GM23338 (cell line): ENCODE measurements at regions not wholly inside any gene's neighbourhood (a gene's known extent, or its start where the extent isn't known, plus 50 kb on each side); places are given as distances from the start of the nearest gene placed in this dataset.

Experiments
- ATAC-seq: fragments of 200-7000 bp; cut with Tn5 transposase; 3 replicates; pipeline ENCODE4 v1.9.1; 2020
- DNase-seq: peaks from one replicate; pipeline ENCODE4 v3.0.0-alpha.2; 2015; ENCODE audit warnings: low spot score
- H2AFZ ChIP-seq: fragments of 200-600 bp; sonication (generic); 2 replicates; pipeline ENCODE4 v1.8.0; 2016; ENCODE audit warnings: antibody characterized with exemption, mild to moderate bottlenecking, moderate library complexity
- H3F3A ChIP-seq: fragments of 200-600 bp; sonication (generic); replicated peaks from 2 replicates; pipeline ENCODE4 v1.8.0; 2017; ENCODE audit warnings: antibody characterized with exemption, mixed run types, low read depth
- H3K27ac ChIP-seq: fragments of 200-600 bp; sonication (generic); 2 replicates; pipeline ENCODE4 v1.6.1; 2016; ENCODE audit warnings: low read depth
- H3K27me3 ChIP-seq: fragments of 200-600 bp; sonication (generic); 2 replicates; pipeline ENCODE4 v1.8.0; 2016; ENCODE audit warnings: mild to moderate bottlenecking, mixed run types, moderate library complexity; ENCODE audit not compliant: insufficient read depth
- H3K36me3 ChIP-seq: fragments of 200-600 bp; sonication (generic); 2 replicates; pipeline ENCODE4 v1.8.0; 2016; ENCODE audit warnings: mild to moderate bottlenecking; ENCODE audit not compliant: insufficient read depth
- H3K4me1 ChIP-seq: fragments of 200-600 bp; sonication (generic); 2 replicates; pipeline ENCODE4 v1.8.0; 2016; ENCODE audit warnings: mild to moderate bottlenecking, moderate library complexity; ENCODE audit not compliant: insufficient read depth
- H3K4me2 ChIP-seq: fragments of 200-600 bp; sonication (generic); 2 replicates; pipeline ENCODE4 v1.7.1; 2017; ENCODE audit warnings: mixed run types
- H3K4me3 ChIP-seq: fragments of 200-600 bp; sonication (generic); 2 replicates; pipeline ENCODE4 v1.6.1; 2016; ENCODE audit warnings: mixed run types
- H3K79me2 ChIP-seq: fragments of 200-600 bp; sonication (generic); replicated peaks from 2 replicates; pipeline ENCODE4 v1.8.0; 2017; ENCODE audit warnings: mild to moderate bottlenecking; ENCODE audit not compliant: insufficient read depth
- H3K9me2 ChIP-seq: fragments of 200-600 bp; sonication (generic); 2 replicates; pipeline ENCODE4 v1.8.0; 2017; ENCODE audit not compliant: insufficient read depth
- H4K20me1 ChIP-seq: fragments of 200-600 bp; sonication (generic); replicated peaks from 2 replicates; pipeline ENCODE4 v1.8.0; 2017; ENCODE audit warnings: mild to moderate bottlenecking; ENCODE audit not compliant: insufficient read depth
- H3K27ac Mint-ChIP-seq: 2 replicates; pipeline ENCODE4 v1.8.0; 2020; ENCODE audit warnings: inconsistent platforms, mild to moderate bottlenecking, moderate library complexity, mixed read lengths
- H3K27me3 Mint-ChIP-seq: 3 replicates; pipeline ENCODE4 v1.8.0; 2022; ENCODE audit warnings: low read depth, mild to moderate bottlenecking, moderate library complexity, mixed read lengths, inconsistent platforms; ENCODE audit not compliant: insufficient read depth, poor library complexity
- H3K36me3 Mint-ChIP-seq: 3 replicates; pipeline ENCODE4 v1.8.0; 2021; ENCODE audit warnings: low read depth, mild to moderate bottlenecking, inconsistent platforms, moderate library complexity, mixed read lengths
- H3K4me1 Mint-ChIP-seq: 3 replicates; pipeline ENCODE4 v1.8.0; 2020; ENCODE audit warnings: mild to moderate bottlenecking, inconsistent platforms, mixed read lengths
- H3K4me3 Mint-ChIP-seq: 3 replicates; pipeline ENCODE4 v1.8.0; 2021; ENCODE audit warnings: moderate library complexity, mild to moderate bottlenecking, inconsistent platforms, mixed read lengths
- H3K9me3 Mint-ChIP-seq: 3 replicates; pipeline ENCODE4 v1.8.0; 2020; ENCODE audit warnings: moderate library complexity, mild to moderate bottlenecking, inconsistent platforms, mixed read lengths
- CREB1 ChIP-seq: fragments of 250-450 bp; sonication (Bioruptor Pico); IDR thresholded peaks from 2 replicates; pipeline ENCODE4 v1.5.0; 2020; ENCODE audit warnings: low read depth, mild to moderate bottlenecking, moderate library complexity
- ETS1 ChIP-seq: IDR thresholded peaks from 2 replicates; pipeline ENCODE4 v1.6.1; 2016; ENCODE audit warnings: antibody characterized with exemption
- EZH2 ChIP-seq: fragments of 200-600 bp; sonication (generic); IDR thresholded peaks from one replicate; pipeline ENCODE4 v1.8.0; 2017; ENCODE audit warnings: antibody characterized with exemption, mild to moderate bottlenecking, low read depth; ENCODE audit not compliant: unreplicated experiment
- EZH2phosphoT487 ChIP-seq: fragments of 200-600 bp; sonication (generic); IDR thresholded peaks from one replicate; pipeline ENCODE4 v1.8.1; 2018; ENCODE audit warnings: antibody characterized with exemption; ENCODE audit not compliant: unreplicated experiment
- JUNB ChIP-seq: IDR thresholded peaks from one replicate; pipeline ENCODE4 v1.6.1; 2016; ENCODE audit warnings: antibody characterized with exemption; ENCODE audit not compliant: unreplicated experiment
- NANOG ChIP-seq: IDR thresholded peaks from 2 replicates; pipeline ENCODE4 v1.6.1; 2016; ENCODE audit warnings: antibody characterized with exemption, borderline replicate concordance
- POLR2AphosphoS5 ChIP-seq: IDR thresholded peaks from 2 replicates; pipeline ENCODE4 v1.6.1; 2016; ENCODE audit warnings: antibody characterized with exemption, low read depth
- STAT1 ChIP-seq: IDR thresholded peaks from one replicate; pipeline ENCODE4 v1.6.1; 2016; ENCODE audit warnings: antibody characterized with exemption; ENCODE audit not compliant: unreplicated experiment
- ZNF114 ChIP-seq: fragments of 250-450 bp; sonication (Bioruptor Pico); IDR thresholded peaks from 2 replicates; pipeline ENCODE4 v1.5.0; 2020; ENCODE audit warnings: mild to moderate bottlenecking, moderate library complexity
- ZNF331 ChIP-seq: fragments of 250-450 bp; sonication (Bioruptor Pico); IDR thresholded peaks from 2 replicates; pipeline ENCODE4 v1.5.0; 2020; ENCODE audit warnings: low read depth, mild to moderate bottlenecking, moderate library complexity
- TF ChIP-seq, protein P1 (sequence below): fragments of 250-450 bp; sonication (Bioruptor Pico); IDR thresholded peaks from 2 replicates; pipeline ENCODE4 v1.5.0; 2020; ENCODE audit warnings: mild to moderate bottlenecking, moderate library complexity
- TF ChIP-seq, protein P2 (sequence below): IDR thresholded peaks from one replicate; pipeline ENCODE4 v1.6.1; 2018; ENCODE audit warnings: antibody characterized with exemption; ENCODE audit not compliant: unreplicated experiment

GRCh38 chr2:136185981-136186776 is 68.2 kb upstream of the CXCR4 start:
- no peak overlapping the region for H3K27ac ChIP-seq
- H2AFZ ChIP-seq = no peak overlapping the region
- no peaks in the 10 kb centered on the region for H3K27me3 ChIP-seq
- Mint-ChIP-seq H3K27ac (no peak overlapping the region), H3K4me3 (no peak overlapping the region), H3K36me3 (no peaks in the 10 kb centered on the region), H3K27me3 (peaks cover 2% of the 10 kb centered on the region), H3K4me1 (peaks cover 16% of the 10 kb centered on the region), H3K9me3 (peaks cover 7% of the 10 kb centered on the region)
- no peaks in the 10 kb centered on the region for H3F3A ChIP-seq
- ATAC-seq = no peak
- H3K79me2 ChIP-seq = no peaks in the 10 kb centered on the region
- no peak overlapping the region for H3K4me3 ChIP-seq
- H3K36me3 ChIP-seq = no peaks in the 10 kb centered on the region
- H3K9me2 ChIP-seq = no peaks in the 10 kb centered on the region
- peaks cover 14% of the 10 kb centered on the region for H3K4me1 ChIP-seq
- no peaks in the 10 kb centered on the region for H4K20me1 ChIP-seq
- TF ChIP-seq, protein P1, sequence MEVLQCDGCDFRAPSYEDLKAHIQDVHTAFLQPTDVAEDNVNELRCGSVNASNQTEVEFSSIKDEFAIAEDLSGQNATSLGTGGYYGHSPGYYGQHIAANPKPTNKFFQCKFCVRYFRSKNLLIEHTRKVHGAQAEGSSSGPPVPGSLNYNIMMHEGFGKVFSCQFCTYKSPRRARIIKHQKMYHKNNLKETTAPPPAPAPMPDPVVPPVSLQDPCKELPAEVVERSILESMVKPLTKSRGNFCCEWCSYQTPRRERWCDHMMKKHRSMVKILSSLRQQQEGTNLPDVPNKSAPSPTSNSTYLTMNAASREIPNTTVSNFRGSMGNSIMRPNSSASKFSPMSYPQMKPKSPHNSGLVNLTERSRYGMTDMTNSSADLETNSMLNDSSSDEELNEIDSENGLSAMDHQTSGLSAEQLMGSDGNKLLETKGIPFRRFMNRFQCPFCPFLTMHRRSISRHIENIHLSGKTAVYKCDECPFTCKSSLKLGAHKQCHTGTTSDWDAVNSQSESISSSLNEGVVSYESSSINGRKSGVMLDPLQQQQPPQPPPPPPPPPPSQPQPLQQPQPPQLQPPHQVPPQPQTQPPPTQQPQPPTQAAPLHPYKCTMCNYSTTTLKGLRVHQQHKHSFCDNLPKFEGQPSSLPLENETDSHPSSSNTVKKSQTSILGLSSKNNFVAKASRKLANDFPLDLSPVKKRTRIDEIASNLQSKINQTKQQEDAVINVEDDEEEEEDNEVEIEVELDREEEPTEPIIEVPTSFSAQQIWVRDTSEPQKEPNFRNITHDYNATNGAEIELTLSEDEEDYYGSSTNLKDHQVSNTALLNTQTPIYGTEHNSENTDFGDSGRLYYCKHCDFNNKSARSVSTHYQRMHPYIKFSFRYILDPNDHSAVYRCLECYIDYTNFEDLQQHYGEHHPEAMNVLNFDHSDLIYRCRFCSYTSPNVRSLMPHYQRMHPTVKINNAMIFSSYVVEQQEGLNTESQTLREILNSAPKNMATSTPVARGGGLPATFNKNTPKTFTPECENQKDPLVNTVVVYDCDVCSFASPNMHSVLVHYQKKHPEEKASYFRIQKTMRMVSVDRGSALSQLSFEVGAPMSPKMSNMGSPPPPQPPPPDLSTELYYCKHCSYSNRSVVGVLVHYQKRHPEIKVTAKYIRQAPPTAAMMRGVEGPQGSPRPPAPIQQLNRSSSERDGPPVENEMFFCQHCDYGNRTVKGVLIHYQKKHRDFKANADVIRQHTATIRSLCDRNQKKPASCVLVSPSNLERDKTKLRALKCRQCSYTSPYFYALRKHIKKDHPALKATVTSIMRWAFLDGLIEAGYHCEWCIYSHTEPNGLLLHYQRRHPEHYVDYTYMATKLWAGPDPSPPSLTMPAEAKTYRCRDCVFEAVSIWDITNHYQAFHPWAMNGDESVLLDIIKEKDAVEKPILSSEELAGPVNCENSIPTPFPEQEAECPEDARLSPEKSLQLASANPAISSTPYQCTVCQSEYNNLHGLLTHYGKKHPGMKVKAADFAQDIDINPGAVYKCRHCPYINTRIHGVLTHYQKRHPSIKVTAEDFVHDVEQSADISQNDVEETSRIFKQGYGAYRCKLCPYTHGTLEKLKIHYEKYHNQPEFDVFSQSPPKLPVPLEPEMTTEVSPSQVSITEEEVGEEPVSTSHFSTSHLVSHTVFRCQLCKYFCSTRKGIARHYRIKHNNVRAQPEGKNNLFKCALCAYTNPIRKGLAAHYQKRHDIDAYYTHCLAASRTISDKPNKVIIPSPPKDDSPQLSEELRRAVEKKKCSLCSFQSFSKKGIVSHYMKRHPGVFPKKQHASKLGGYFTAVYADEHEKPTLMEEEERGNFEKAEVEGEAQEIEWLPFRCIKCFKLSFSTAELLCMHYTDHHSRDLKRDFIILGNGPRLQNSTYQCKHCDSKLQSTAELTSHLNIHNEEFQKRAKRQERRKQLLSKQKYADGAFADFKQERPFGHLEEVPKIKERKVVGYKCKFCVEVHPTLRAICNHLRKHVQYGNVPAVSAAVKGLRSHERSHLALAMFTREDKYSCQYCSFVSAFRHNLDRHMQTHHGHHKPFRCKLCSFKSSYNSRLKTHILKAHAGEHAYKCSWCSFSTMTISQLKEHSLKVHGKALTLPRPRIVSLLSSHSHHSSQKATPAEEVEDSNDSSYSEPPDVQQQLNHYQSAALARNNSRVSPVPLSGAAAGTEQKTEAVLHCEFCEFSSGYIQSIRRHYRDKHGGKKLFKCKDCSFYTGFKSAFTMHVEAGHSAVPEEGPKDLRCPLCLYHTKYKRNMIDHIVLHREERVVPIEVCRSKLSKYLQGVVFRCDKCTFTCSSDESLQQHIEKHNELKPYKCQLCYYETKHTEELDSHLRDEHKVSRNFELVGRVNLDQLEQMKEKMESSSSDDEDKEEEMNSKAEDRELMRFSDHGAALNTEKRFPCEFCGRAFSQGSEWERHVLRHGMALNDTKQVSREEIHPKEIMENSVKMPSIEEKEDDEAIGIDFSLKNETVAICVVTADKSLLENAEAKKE = no peak
- TF ChIP-seq STAT1 = no peak
- TF ChIP-seq JUNB = no peak
- TF ChIP-seq ZNF331 (CRISPR knock-in tag) = no peak
- TF ChIP-seq ZNF114 (CRISPR knock-in tag) = no peak
- TF ChIP-seq POLR2AphosphoS5 = no peak
- no peak for TF ChIP-seq CREB1 (CRISPR knock-in tag)
- TF ChIP-seq EZH2phosphoT487 = no peak
- TF ChIP-seq NANOG = no peak
- TF ChIP-seq ETS1 = no peak
- TF ChIP-seq, protein P2, sequence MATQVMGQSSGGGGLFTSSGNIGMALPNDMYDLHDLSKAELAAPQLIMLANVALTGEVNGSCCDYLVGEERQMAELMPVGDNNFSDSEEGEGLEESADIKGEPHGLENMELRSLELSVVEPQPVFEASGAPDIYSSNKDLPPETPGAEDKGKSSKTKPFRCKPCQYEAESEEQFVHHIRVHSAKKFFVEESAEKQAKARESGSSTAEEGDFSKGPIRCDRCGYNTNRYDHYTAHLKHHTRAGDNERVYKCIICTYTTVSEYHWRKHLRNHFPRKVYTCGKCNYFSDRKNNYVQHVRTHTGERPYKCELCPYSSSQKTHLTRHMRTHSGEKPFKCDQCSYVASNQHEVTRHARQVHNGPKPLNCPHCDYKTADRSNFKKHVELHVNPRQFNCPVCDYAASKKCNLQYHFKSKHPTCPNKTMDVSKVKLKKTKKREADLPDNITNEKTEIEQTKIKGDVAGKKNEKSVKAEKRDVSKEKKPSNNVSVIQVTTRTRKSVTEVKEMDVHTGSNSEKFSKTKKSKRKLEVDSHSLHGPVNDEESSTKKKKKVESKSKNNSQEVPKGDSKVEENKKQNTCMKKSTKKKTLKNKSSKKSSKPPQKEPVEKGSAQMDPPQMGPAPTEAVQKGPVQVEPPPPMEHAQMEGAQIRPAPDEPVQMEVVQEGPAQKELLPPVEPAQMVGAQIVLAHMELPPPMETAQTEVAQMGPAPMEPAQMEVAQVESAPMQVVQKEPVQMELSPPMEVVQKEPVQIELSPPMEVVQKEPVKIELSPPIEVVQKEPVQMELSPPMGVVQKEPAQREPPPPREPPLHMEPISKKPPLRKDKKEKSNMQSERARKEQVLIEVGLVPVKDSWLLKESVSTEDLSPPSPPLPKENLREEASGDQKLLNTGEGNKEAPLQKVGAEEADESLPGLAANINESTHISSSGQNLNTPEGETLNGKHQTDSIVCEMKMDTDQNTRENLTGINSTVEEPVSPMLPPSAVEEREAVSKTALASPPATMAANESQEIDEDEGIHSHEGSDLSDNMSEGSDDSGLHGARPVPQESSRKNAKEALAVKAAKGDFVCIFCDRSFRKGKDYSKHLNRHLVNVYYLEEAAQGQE = no peak
- TF ChIP-seq EZH2 = no peak
- DNase-seq = no peak
- H3K4me2 ChIP-seq = no peak overlapping the region
